ENCODE measurements at regions not wholly inside any gene's neighbourhood (a gene's known extent, or its start where the extent isn't known, plus 50 kb on each side); places are given as distances from the start of the nearest gene placed in this dataset.
"Not testable (repeated sequence)": the region's sequence is repeated elsewhere in the genome, so short reads cannot be mapped to it uniquely, and the experiment has no call there.

GRCh38 chr13:54440853-54441400 is 1412.3 kb downstream of the OLFM4 start:
- not testable (repeated sequence) for TF ChIP-seq CTCF (conservative IDR thresholded peaks at IDR 0.05; ENCODE audit: low read depth, low read length); EZH2 (IDR thresholded peaks at IDR 0.05; ENCODE audit: low read length, unreplicated experiment); EZH2phosphoT487 (IDR thresholded peaks at IDR 0.05; ENCODE audit: borderline replicate concordance, low read length)

All from PC-3 (cell line).